ENCODE measurements at regions not wholly inside any gene's neighbourhood (a gene's known extent, or its start where the extent isn't known, plus 50 kb on each side); places are given as distances from the start of the nearest gene placed in this dataset.
"Not testable (repeated sequence)": the region's sequence is repeated elsewhere in the genome, so short reads cannot be mapped to it uniquely, and the experiment has no call there.

DNA sequence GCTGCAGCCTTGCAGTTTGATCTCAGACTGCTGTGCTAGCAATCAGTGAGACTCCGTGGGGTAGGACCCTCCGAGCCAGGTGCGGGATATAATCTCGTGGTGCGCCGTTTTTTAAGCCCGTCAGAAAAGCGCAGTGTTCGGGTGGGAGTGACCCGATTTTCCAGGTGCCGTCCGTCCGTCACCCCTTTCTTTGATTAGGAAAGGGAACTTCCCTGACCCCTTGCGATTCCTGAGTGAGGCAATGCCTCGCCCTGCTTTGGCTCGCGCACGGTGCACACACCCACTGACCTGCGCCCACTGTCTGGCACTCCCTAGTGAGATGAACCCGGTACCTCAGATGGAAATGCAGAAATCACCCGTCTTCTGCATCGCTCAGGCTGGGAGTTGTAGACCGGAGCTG is 203.2 kb downstream of the SNCAIP start:
- DNase-seq, result not testable (repeated sequence)

DNA sequence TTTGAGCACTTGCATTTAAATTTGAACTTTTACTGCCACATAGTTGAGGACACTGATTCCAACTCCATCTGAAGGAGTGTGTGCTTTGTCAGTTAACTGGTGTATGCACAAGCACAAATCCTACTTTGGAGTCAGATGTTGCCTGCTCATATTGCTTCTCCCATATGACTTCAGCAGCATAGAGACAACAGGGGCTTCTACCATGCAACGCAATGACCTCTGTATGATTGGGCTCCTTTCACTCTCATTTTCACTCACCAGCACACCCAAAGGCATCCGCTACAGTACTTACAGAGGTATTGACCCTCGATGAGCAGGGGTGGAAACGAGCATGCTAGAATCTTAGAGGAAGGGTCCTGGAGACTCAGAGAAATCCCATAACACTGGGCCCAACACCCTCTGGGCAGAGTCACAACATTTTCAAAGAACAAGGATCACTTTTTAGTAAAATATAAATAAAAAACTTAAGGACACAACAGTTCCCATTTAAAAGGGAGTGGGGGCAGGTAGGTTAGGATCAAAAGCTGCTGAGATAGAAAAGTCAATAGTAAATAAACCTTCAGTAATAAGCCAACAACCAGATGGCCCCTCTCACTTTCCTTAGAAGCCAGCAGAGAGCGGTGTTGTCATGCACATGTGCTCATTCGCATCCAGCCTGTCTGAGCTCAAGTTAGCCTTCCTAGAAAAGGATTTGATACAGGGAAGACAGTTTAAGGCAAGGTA is 203.8 kb downstream of the SNCAIP start:
- peak; percentile 70 for DNase-seq

DNA sequence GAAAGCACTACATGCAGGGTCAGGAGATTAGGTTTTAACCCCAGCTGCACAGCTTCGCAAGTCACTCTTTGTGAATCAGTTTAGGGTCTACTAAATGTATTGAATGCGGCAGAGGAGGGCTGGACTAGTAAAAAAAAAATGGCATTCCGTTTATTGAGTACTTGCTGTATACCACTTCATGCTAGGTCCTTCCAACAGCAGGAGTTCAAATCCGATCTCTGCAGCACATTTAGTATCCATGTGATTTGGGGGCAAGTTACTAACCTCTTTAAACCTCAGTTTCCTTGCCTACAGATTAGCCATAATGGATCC is 204.4 kb downstream of the SNCAIP start:
- no peak for DNase-seq

DNA sequence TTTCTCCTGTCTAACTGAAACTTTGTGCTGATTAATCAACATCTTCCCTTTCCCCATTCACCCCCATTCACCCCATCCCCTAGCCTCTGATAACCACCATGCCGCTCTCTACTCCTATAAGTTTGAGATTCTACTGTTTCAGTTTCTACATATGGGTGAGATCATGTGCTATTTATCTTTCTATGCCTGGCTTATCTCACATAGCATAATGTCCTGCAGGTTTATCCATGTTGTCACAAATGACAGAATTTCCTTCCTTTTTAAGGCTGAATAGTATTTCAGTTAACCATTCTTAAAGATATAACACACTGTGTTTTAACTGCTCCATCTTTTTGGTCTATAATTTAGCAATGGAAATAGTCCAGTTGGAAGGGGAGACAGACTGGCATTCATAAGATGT is 205.1 kb downstream of the SNCAIP start:
- no peak for DNase-seq

DNA sequence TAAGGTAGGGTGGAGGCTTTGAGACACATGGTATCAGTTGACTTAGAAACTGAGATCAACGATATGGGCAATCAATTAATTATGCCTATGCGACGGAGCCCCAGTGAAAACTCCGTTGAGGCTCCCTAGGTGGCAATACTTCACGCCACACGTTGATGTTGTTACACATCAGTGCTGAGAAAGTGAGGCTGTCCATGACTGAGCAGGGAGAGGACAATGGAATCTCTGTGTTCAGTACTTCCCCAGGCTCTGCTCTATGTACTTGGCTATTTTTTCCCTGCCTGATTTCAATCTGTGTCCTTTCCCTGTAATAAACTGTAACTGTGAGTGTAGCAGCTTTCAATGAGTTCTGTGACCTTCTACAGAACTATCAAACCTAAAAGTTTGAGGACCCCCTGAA is 211.7 kb downstream of the SNCAIP start:
- DNase-seq, result no peak

DNA sequence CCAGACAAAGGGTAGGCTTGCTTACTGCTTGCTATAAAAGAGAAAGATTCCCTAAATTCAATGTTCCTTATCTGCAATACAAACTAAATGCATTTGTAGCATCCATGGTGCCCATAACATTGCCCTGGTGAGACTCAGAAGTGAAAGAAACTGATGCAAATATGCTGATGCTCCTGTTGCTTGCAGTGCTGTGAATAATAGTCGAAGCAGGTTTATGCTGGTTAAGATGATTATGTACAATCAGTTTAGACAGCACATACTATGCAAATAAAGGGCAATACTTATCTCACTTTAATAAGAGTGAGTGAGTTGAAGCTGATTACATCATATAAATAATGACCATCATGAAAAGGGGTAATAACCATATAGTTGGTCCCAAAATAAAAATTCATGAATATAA is 215.5 kb downstream of the SNCAIP start:
- no peak for DNase-seq

DNA sequence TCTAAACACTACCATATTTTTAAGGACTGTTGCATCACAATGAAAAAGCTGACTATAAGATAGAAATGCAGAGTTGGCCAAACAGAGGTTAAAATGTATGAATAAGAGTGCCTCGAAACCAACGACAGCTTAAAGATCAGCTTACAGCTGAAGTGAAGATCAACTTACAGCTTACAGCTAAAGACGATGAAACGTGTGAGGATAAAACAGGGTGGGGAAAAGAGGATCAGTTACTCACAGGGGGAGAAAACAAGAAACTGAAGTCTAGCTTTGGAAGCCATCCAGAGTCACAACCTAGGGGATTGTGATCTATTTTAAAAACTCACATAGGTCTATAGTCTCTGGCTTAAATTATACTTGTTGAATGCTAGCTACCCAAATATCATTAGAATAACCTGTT is 220.0 kb downstream of the SNCAIP start:
- DNase-seq, result no peak

DNA sequence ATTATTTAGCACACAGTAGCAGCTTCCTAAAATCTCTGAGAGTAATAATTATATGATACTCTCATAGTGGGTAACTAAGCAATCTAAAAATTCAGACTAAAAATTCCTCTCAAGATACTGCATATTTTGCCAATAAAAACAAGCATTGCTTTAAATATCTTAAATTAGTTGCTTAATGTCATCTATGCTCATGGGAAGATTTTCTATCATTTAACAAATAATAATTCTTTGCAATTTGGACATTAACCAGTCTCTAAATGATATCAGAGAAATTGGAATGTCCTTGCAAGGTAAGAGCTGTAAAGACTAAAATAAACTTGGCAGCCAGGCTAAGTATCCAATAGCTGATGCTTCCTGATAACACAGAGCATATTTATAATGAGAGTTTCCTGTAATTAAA is 221.8 kb downstream of the SNCAIP start:
- DNase-seq, result no peak

DNA sequence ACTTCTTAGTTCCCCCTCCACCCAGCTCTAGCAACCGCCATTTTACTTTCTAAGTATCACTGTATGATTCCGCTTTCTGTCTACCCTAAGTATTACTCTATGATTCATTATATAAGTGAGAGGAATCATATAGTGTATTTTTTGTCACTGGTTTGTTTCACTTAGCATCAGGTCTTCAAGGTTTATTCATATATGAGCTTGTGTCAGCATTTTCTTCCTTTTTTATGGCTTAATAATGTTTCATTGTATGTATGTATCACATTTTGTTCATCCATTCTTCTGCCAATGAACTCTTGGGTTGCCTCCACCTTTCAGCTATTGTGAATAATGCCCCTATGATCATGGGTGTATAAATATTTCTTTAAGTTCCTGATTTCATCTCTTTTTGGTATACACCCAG is 222.8 kb downstream of the SNCAIP start:
- no peak for DNase-seq

DNA sequence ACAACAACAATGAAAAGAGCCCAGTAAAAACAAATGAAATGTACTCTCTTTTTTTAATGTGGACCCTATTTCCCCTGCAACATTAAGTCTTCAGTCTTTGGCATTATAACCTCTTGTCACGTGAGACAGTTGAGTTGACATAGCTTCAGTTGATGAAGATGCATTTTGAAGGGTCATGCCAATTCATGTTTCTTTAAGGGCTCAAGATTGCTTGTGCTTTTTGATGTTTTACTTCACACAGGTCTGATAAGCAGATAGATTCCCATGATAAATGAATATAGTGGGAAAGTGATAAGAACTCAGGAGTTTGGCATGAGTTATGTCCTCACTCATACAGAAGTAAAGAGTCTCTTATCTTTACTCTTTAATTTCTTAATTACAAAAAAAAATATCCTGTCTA is 229.4 kb downstream of the SNCAIP start:
- no peak for DNase-seq

DNA sequence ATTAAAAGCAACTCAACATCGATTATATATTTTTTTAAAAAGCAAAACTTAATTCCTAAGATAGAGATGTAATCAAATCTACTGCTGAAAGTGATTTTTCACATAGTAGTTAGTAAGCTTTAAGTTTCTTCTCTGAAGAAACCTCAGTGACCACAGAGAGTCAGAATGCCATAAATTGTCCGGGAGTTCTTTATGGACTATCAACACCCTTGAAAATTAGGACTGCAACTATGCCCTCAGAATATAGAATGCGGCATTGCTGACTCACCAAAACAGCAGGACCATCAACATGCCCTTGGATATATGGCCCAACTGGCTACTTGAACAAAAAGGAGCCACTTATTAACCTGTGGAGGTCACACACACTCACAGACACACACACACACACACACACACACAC is 228.9 kb upstream of the SNX2 start:
- no peak for DNase-seq

DNA sequence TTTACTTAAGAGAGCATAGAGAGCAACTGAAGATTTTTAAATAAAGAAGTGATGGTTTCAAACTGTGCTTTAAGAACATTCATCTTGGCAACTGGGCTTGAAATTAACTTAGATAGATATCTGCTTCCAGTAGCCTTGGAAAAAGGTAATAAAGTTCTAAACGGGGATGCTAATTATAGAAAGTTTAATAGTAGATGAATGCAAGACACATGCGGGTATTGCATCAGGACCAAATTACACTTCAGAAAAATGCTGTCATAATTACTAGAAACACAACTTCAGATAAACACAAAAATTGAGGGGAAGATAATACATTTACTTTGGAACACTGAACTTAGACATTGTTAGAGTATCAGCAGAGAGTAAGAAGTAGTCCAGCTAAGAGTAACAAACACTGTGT is 227.7 kb upstream of the SNX2 start:
- no peak for DNase-seq

DNA sequence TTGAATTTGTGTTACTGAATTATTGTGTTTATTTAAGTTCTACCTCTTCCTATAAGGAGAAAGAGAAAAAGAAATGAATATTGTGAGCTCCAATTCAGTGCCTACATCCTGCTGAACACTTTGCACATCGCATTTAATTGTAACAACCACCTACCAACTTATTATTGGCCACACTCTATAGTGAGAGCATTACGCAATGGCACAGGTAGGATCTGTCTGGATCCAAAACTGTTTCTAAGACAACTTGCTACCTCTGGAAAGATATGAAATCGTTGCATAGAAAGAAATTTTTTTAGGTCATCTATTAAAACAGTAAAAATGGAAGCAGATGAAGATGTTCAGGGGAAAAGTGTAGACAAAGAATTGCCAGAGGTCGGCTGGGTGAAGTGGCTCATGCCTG is 227.2 kb upstream of the SNX2 start:
- no peak for DNase-seq

DNA sequence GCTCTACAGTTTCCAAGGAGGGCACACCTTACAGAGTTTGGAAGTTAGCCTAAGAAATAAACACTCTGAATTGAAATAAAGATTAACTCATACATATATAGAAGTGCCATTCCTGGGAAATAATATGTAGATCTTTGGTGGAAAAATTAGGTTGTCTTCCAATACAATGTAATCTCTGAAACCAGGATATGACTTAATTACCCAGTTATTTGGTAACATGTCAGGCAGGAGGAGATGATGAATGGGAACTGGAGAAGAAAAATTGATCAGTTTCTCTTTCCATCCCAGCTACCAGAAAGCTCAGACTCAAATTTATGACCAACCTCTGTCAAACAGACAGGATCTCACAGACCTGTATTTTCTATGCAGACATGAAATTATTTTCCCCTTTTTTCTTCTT is 215.2 kb upstream of the SNX2 start:
- DNase-seq, result no peak

DNA sequence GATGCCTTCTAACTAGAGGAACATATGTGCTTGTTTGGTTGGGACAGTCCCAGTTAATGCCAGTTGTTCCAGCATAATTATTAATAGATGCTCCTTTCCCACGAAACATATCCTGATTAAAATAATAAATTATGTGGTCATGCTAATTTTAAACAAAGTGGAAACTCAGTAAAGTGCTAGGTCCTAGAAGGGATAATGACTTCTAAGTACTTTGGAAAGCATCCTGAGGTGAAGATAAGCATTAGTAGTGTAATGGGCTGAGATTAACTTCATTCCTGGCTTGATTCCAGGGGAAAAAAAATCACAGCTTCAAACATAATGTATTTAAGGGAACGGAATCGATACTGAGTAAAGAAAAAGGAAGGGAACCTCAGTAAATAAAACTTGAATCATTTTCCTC is 213.7 kb upstream of the SNX2 start:
- no peak for DNase-seq

DNA sequence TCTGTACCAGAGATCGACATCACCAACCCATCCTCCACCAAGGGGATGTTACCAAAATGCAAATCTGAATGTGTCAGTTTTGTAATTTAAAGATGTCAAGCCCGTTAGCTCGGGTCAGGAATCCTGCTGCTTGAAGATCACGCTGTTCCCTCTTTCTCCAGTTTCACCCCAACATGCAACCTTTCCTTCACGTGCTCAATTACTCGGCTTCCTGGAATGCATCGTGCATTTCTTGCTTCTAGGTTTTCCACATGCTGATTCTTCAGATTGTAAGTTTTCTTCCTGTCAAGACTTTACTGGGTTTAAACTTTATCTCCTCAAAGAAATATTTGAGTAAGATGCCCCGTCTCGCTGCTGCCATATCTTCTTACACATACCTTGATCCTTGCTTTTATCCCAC is 209.5 kb upstream of the SNX2 start:
- no peak for DNase-seq

DNA sequence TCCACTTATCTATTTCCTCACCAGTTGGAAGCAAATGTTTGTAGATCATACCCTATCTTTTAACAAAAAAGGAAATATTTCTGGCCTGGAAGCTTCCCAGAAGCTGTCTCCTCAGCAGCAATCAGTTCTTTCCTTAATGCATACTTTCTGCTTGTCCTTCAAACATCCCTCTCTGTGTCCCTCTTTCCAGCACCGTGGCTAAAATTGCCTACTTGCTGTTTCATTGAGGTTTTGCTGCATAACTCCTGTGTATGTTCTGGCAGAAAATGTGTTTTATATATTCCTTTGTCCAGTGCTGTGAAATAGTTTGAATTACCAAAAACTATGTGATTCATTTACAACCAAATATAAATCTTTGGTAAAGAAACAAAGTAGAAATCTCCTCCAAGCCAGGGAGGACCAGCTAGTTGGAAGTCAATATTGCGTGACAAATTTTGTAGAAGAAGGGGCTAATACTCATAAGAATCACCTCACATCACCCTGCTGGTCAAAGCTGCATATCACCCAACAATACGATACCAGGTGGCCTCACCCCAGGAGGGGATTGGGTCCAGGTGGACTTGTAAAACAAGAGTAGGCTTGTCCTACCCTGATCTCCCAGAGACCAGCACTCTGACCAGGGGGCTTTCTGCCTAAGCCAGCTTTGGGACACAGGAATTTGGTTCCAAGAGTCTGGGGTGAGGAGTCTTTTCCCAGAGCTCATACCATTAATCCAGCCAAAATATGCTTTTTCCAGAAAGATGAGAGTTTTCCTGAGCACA is 198.4 kb upstream of the SNX2 start:
- DNase-seq, result no peak

DNA sequence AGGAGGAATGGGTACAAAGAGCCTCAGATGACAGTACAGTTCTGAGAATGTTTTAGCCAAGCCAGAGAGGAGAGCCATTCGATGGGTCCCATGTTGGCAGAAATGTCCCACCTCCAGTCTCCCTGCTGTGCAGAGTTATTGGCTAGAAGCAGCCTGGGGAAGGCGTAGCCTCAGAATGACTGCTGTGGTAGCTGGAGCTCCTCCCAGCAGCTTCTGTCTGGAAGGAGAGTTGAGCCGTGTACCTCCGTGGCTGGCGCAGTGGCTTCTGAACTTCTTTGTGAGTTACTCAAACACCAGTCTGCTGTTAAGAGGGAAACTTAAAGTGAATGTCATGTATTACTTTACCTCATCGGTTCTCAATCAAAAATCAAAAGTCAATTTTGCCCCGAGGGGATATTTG is 193.3 kb upstream of the SNX2 start:
- DNase-seq, result no peak

DNA sequence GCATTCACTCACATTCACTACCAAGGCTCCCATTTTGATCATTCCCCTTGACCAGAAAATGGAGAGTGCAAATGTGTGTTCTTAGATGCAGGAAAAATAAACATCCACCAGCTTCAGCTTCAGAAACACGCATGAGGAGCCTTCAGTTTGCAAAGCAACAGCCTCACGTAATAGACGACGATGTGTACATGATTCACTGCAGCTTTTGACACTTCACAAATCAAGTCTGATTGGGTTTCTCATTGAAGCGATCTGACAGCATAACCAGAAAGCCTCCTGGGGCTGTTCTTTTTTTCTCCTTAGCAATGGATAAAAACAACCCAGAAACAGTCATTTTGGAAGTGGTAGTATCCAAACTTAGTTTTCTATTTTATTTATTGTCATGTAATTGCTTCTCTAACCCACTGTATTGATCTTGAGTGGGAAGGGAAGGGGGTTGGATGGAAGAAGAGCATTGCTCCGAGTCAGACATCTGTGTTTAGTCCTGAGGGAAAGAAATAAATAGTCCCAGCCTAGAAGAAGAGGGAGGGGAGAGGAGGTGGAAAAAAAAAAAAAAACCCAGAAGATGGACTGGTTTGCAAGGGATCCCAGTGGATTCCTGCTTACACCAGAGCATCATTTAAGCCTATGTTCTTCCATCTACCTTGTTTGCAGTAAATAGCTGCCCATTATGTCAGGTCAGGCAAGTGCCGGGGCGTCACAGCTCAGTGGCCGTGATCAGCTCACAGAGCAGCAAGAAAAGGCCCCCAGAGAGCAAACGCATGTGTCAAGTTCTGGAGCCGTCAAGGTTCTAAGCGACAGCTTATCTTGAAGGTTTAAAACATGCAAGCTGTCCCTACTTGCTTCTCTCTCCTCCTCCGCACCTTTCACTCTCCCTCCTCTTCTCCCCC is 190.2 kb upstream of the SNX2 start:
- peak; percentile 19 for DNase-seq

DNA sequence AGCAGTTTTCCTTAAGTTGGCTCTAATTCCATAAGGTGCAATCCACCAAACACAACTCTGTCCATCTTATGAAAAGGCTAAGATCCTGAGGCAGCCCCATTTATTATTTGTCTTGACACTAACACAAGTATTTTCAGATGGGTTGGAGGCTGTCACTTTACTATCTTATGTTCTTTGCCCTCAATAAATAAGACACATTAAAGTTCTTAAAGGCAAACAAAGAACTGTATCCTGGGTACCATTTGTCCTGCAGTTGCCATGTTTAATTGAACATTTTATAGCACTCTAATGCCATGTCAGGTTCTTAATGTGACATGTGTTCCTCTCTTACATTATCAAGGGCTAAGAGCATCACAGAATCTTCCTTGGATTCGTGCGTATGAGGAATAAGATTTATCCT is 189.5 kb upstream of the SNX2 start:
- no peak for DNase-seq

DNA sequence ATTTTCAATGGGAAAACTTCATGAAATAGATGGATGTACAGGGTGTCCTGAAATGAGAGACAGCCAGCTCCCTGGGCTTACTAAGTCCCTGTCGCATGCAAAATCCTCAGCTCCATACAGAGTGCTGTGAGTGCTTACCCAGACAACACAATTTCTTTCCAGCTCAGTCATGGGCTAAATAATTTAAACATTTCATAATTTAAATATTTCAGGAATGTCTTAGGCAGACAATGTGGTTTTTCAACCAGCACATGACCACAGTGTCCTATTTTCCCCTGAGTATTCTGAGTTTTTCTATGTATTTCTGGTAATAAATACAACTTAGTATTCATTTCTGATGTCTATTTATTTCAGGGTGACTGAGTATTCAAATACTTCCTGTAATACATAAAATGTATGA is 188.5 kb upstream of the SNX2 start:
- no peak for DNase-seq

DNA sequence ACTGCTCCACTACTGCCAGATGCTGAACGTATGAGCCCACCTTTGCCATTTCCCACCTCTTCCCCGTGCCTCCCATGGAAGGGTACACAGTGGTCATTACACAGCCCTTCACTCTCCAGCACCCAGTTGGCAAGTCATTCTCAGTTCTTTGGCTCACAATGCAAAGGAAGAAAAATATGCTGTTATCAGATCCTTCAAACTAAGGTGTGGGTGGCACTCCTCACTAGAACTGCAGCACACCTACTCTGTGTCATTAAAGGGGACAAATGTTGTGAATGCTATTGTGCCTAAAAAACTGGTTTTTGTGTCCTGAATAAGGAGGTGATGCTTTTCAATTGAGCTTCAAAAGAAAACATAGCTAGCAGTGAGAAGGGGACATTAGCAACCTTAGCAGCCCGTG is 183.1 kb upstream of the SNX2 start:
- no peak for DNase-seq

DNA sequence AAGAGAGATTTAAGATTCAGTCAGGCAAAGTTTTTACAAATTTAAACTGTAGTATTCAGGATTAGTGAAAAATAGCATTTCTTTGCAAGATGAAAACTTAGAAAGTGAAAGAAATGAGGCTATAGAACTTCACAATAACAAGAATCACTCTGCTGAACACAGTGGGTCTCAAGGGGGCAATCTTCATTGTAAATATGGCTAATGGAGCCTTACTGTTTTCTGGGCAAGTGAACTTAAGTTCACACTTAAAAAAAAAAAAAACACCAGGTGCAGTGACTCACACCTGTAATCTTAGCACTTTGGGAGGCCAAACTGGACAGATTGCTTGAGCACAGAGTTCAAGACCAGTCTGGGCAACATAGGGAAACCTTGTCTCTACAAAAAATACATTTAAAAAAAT is 175.9 kb upstream of the SNX2 start:
- DNase-seq, result no peak

DNA sequence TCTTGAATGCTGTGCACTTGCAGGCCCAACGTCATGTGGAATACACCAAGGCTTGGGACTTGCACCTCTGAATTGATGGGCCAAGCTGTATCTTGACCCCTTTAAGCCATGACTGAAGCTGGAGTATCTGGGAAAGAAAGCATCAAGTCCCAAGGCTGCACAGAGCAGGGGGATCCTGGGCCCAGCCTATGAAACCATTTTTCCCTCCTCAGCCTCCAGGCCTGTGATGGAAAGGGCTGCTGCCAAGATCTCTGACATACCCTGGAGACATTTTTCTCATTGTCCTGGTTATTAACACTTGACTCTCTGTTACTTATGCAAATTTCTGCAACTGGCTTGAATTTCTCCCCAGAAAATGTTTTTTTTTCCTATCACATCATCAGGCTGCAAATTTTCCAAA is 174.0 kb upstream of the SNX2 start:
- no peak for DNase-seq

All from NCI-H2227 treated with DMSO at 0.1 percent for 48 hours (cell line).